Muscle of back (tissue), 3 donors: ENCODE measurements at regions not wholly inside any gene's neighbourhood (a gene's known extent, or its start where the extent isn't known, plus 50 kb on each side); places are given as distances from the start of the nearest gene placed in this dataset.
"Not testable (repeated sequence)": the region's sequence is repeated elsewhere in the genome, so short reads cannot be mapped to it uniquely, and the experiment has no call there.

Experiments used
- DNase-seq, 3 donors: peaks; one replicate each; pipeline versions ENCODE4 v3.0.0 to v3.0.0-alpha.2; 2013

DNA sequence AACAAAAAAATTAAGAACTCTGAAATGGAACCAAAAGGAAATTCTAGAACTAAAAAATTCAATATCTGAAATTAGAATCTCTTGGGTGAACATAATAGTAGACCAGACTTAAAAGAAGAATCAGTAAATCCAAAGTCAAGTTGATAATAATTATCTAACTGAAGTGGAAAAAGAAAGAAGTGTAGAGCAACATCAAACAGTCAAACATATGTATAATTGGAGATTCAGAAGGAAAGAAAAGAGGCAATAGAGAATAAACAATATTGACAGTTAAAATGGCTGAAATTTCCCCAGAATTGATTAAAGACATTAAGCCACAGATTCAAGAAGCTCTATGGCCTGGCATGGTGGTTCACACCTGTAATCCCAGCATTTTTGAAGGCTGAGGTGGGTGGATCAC lies 383.6 kb downstream of the PREX1 start:
- DNase-seq = no peak

DNA sequence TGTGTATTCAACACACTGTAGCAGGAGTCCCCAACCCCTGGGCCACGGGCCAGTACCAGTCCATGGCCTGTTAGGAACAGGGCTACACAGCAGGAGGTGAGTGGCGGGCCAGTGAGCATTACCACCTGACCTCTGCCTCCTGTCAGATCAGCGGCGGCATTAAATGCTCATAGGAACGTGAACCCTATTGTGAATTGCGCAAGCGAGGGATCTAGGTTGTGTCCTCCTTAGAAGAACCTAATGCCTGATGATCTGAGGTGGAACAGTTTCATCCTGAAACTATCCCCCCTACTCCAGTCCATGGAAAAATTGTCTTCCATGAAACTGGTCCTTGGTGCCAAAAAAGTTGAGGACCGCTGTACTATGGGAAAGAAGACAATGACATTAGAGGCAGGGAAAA lies 386.9 kb downstream of the PREX1 start:
- no peak for DNase-seq

DNA sequence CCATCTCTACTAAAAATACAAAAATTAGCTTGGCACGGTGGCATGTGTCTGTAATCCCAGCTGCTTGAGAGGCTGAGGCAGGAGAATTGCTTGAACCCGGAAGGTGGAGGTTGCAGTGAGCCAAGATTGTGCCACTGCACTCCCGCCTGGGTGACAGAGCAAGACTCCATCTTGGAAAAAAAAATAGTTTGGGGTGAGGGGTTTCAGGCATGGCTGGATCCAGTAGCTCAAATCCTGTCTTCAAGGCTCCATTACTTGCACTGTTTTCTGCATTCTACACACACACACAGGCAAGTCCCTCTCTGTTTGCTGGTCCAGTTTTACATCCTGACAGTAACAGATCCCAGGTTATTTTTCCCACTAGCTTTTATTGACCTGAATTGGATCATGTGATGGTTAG lies 387.5 kb downstream of the PREX1 start:
- not testable (repeated sequence) for DNase-seq

DNA sequence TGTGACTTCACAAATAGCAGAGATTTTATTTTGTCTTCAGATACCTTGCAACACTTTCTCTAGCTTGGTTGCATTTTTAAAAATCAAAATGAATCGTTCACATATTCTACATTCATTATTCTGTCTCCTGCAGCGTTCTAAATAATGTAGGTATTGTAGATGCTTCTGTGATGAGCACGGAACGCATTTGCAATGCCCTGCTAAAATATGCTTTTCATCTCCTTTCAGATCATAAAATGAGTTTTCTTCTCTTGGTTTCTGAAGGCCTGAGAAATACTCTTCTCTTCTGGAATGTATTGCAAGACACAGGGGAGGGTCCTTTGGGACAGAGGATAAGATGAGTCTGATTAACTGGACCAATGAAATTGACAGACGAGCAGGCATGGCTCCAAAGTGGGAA lies 390.7 kb downstream of the PREX1 start:
- DNase-seq = no peak

DNA sequence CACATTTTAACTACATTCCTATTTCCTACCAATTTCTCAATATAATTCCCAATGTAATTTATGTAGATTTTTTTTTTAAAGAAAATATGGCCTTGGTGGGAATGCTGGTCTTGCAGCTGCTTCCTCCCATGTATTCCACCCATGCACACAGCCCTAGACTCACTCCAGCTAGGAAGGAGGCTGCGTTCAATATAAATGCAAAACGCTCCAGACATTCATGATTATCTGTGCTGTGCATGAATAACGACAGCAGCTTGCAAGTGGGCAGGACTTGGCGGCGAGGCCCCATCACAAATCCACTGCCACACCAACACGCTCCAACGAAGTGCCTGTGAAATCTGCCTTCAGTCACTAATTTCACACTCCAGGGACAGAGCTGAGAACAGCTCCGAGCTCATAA lies 391.2 kb downstream of the PREX1 start:
- not testable (repeated sequence) for DNase-seq

DNA sequence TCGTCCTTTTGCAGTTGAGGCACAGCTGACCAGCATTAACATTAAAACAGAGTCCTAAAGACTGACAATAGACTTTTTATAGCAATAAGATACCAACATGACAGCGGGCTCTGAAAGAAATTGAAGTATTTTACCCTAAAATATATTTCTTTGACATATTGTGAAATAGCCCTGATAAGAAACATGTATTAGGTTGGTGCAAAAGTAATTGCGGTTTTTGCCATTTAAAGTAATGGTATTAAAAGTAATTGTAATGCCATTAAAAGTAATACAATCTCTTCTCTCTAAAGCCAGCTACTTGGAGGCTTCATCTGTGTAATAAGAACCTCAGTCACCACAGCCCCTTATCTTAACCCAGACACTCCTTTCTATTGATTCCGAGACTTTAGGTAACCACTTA lies 394.6 kb downstream of the PREX1 start:
- DNase-seq = no peak

DNA sequence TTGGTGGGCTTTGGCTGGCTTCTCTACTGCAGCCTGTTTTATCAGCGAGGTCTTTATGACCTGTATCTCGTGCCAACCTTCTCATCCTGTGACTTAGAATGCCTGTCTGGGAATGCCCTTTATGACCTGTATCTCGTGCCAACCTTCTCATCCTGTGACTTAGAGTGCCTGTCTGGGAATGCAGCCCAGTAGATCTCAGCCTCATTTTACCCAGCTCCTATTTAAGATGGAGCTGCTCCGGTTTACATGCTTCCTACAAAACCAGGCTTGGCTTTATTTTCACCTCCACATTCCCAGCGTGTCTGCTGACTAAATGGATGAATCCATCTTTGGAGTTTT lies 395.3 kb downstream of the PREX1 start:
- DNase-seq = no peak

DNA sequence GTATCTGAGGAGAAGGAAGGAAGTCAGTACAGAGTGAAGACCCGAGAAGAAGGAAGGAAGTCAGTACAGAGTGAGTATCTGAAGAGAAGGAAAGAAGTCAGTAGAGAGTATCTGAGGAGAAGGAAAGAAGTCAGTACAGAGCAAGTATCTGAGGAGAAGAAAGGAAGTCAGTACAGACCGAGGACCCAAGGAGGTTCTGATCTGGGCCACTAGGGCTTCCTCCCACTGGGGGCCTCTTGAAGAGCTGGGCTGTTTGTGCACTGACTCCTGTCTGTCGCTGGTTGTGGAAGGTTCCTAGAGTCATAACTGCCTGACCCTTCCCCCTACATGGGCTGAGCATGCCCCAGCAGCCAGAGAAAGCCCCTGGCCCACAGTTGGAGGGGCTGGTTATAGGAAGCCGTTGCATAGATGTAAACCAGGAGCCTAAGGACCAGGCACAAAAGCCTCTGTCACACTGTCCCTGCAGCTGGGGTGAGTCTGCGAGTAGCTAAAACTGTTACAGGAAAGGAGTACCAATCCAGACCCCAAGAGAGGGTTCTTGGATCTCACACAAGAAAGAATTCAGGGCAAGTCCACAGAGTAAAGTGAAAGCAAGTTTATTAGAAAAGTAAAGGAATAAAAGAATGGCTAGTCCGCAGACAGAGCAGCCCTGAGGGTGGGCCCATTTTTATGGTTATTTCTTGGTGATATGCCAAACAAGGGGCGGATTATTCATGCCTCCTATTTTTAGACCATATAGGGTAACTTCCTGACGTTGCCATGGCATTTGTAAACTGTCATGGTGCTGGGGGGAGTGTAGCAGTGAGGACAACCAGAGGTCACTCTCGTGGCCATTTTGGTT lies 395.9 kb downstream of the PREX1 start:
- DNase-seq = no peak

DNA sequence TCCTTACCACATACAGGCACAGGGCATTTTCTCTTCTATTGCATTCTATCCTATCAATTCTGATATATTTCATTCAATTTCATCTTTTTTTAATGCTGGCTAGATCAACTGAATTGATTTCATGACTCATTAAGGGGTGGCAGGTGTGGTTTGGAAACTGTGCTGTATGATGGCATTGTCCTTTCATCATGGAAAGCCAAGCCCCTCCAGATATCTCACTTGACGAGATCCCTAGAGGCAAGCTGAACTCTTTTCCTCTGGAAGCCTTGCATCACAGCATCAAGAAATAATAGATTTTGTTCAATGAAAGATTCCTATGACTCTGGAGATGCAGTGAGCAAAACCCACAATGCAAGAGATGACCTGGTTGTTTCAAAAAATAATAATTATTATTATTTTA lies 401.2 kb downstream of the PREX1 start:
- DNase-seq = no peak

DNA sequence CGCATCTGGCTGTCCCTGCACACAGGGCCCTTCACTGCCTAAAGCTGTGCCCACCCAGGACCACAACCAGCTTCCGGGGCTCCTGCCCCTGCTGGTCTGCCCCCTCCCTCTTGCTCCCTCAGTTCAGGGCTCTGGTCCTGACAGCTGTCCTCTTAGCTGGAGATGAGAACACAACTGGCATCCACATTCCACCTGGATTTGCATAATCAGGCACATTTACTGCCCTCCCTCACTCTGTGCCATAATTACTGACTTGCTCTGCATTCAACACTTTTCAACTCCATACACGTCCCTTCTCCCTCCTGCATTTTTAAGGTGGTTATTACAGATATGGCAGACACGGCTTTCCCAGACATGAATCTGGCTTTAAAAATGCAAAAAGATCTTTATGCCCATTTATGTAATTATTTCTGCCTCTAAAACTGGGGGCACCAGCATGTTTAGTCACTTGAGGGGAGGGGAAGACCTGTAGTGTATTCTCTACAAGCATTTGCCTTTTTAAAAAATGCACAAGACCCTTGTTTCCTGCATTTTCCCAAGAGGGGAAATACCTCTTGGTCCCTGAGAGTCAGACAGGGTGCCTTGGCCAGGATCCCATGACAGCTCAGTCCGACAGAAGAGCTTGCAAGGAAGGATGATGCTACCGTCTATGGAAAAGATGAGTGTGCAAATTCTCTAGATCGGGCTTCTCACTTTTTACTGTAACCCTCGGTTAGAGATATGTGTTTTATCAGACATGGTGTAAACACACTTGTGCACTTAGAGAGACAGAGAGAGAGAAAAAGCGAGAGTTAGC lies 401.8 kb downstream of the PREX1 start:
- no peak for DNase-seq

DNA sequence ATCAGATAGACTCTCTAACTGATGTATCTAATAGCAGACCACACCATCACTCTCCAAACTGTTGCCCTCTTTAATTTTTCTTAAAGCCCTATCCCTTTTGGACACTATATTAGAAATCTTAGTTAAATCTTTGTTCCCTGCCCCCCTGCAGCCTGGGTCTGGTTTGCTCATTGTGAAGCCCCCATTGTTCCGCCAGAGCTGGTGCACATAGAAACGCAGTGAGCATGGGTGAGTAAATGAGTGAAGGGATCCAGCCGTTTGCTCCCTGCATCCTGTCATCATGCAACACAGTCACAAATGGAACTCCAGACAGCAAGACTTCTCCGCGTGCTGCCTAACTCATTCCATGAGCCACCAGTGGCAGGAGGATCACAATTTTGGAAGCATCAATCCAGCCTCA lies 402.5 kb downstream of the PREX1 start:
- no peak for DNase-seq

DNA sequence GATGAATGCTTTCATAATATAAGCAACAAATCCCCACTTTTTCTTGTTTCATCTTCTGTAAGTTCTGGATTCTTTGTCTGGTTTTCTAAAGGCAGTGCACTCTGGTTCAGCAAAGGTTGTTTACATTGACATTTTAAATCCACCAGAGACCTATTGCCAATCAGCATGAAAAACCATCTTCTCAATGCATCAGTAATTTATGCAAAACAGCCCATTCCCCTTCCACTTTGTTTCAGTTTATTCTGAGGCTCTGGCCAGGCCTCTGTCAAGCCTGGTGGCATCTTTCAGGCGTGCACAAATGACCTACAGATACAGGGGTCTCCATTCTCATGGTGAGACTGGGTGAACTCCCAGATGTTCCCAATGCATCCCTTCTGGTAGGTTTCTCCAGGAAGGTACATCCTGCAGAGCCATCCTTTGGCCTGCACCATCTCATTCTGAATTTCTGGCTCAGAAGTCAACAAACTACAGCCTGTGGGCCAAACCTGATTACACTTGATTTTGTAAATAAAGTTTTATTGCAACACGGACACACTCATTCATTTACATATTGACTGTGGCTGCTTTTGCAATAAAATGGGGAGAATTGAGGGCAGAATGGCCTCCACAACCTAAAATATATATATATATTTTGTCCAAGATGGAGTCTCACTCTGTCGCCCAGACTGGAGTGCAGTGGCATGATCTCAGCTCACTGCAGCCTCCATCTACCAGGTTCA lies 405.4 kb downstream of the PREX1 start:
- DNase-seq = no peak

DNA sequence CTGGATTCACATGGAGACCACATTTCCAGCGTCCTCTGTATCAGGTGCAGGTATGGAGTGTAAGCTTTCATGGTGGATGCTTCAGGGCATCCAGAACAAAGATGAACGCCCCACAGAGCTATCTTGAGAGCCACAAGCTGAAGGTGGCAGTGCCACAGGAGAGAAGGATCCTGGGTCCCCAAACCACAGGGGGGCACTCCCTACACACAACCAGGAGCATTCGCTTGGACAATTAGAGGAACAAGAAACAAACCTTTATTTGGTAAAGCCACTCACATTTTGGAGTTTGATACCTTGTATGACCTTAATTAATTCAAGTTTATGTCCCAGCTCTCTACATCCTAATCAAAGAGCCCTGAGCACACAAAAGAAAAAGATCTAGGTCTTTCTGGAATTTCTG lies 406.3 kb downstream of the PREX1 start:
- no peak for DNase-seq

DNA sequence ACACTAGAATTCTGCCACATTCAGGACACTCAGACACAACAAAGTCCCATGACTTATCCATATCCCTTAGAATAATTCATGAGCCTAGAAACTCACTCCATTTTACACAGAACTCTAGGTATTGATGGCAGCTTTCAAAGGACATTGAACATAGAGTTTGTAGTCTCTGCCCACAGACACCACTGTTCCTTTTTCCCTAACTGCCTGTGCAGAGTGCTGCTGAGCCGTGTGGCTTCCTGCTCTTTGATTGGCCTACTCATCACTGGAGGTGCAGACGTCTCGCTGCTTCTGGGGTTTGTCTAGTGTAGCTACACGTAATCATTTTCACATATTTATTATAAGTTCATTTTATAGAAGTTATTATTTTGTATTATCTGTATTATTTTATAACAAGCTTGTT lies 407.6 kb downstream of the PREX1 start:
- DNase-seq = no peak

DNA sequence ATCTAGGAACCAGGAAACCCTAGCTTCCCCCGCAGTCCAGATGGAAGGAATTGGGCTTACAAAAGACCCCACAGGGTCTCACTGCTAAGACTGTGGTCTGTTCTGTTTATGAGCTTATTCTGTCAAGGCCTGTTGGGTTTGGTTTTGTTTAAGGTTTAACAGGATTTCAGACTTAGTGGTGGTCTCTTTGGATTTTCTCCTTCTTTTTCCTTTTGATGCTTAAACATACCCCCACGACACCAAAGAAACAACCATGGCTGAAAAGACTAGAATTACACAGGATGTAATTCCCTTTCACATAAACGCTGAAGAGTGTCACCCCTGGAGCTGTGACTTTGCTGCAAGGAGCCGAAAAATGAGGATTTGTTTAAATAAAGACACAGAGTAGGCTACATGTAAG lies 408.6 kb downstream of the PREX1 start:
- no peak for DNase-seq

DNA sequence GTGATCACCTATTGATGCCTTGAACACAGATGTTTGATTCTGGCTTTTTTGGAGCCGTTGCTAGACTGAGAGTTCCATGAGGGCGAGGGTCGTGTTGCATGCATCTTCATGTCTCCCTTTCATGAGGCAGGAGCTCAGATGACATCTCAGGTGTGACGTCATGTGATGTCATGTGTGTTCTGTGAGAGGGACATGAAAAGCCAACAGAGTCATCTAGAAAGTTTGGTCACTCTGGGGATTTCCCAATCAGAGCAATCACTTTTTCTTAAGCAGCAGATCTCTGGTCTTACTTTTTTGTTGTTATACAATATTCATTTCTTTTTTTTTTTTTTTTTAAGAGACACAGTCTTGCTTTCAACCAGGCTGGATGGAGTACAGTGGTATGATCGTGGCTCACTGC lies 411.8 kb downstream of the PREX1 start:
- no peak for DNase-seq

DNA sequence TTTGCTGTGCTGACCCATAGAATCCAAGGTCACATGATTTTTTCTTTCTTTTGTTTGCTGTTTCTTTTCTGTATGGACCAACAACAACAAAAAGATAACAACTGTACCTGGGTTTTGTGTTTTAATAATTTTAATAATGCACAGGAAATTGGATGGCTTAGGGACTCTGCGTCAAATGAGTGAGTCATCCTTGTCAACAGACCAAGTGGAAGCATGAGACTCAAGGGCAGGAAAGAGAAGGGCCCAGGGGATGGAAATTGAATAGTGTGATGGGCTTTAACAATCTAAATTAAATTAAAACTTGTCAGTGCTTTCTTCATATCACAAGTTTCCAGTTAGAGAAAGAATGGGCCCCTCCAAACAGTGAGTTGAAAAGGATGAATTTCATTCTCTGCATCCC lies 413.0 kb downstream of the PREX1 start:
- no peak for DNase-seq

DNA sequence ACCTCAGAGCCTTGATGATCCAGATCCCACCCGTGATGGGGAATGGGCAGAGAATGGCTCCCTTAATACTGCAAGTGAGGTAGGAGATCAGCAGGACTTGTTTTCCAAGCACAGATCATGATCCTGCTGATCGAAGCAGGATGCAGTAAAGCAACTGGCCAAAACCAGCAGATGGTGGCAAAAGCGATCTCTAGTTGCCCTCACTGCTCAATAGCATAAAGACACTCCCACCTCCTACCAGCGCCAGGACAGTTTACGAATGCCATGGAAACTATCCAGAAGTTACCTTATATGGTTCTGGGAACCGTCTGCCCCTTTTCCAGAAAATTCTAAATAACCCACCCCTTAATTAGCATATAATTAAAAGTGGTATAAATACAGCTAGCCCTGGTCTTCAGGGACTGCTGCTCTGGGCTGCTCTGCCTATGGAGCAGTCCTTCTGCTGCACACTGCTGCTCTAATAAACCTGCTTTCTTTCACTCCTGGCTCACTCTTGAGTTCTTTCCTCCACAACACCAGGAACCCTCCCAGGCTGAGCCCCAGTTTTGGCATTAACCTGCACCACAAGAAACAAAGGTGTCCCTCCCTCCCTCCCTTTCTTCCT lies 415.8 kb downstream of the PREX1 start:
- peak in 1 of 3 donors; percentile 44 for DNase-seq

DNA sequence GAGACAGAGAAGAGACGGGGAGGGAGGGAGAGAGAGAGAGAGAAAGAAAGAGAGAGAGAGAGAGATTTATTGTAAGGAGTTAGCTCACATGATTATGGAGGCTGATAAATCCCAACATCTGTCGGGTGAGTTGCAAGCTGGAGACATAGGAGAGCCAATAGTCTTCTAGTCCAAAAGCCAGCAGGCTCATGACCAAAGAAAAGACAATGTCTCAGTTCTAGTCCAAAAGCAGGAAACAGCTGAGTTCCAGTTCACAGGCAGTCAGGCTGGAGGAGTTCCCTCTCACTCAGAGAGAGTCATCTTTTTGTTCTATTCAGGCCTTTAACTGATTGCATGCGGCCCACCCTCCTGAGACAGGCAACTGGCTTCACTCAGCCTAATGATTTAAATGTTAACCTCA lies 416.6 kb downstream of the PREX1 start:
- peak; percentile 83 to 93 (median 84) for DNase-seq

DNA sequence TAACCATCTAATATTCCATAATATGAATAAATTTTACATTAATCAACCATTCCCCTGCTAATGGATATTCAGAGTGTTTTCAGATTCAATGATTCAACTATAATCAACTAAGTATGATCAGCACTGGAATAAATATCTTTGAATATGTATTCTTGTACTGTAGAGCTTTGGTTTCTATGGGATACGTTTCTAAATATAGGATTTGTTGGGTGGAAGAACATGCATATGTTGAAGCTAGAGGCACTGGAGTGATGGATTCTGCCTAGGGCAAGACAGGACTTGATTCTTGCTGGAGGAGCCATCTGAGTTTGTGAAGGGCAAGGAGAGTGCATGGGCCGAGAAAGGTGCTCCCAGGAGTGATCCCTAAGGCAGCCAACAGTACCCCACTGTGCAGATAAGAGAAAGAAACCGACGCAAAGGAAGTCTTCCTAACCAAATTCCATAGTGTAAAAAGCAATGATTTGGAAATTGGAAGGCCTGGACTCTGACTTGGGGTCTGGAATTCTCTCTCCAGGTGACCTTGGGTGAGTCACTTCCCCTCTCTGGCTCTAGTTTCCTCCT lies 418.7 kb downstream of the PREX1 start:
- no peak for DNase-seq

DNA sequence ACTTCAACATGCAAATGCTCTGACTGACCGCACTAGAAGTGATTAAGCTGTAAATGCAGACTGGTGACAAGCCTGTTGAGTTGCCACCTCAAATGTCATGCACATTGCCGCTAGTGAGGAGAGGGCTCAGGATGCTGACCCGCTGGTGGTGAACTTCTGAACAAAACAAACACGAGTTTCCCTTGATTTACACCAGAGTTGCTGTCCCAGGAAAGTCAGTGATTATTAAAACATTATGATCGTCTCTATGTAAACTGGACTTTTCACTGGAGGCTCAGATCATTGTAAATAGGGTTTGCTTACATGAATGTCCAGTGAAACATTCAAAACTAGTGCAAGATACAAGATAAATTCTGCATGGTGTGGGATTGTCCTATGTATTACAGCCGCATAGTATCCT lies 420.1 kb downstream of the PREX1 start:
- no peak for DNase-seq

DNA sequence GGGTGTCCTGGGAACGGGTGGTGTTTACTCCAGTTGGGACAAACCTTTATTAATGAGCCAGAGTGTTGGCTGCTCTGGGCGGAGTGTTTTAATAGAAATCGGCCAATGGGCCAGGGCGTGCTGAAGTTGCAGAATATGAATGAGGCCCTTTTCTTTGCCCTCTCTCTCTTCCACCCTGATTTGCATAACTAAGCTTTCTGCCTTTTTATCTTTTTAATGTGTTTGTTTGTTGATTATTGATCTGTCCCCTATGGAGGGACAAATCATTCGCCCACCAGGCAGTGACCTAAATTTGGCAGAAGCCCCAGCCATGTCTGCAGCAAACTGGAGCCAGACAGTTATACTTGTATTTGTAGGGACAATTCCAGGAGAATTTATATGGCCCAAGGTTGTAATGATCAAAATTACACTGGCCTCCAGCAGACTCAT lies 420.9 kb downstream of the PREX1 start:
- no peak for DNase-seq
